ENCODE measurements at regions not wholly inside any gene's neighbourhood (a gene's known extent, or its start where the extent isn't known, plus 50 kb on each side); places are given as distances from the start of the nearest gene placed in this dataset.

DNA sequence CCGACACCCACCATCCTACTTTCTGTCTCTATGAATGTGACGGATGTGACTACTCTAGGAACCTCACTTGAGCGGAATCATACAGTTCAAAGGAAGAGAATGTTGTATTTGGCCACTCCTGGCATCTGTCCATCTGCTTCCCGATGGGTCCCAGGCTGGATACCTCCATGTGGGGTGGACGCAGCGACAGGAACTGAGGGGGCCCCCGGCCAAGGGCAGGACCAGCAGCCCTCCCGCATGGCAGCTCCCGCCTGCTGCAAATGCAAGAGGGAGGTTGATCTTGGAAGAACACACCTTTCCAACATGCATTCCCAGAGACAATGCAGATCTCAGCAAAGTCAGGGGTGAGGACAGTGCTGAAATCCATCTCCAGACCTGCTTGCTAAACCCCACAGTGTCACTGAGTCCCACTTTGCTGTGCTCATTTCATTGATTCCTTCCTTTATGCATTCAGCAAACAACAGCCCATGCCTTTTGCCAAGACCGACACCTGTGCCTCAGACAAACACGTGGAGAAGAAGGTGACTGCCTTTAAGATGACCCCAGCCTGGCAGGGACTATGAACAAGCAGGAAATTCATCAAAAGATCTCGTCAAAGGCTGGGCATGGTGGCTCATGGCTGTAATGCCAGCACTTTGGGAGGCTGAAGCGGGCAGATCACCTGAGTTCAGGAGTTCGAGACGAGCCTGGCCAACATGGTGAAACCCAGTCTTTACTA is 246.2 kb downstream of the CTTN start:
- FAIRE-seq (no peak), DNase-seq (ENCODE audit: low spot score) (no peak)

DNA sequence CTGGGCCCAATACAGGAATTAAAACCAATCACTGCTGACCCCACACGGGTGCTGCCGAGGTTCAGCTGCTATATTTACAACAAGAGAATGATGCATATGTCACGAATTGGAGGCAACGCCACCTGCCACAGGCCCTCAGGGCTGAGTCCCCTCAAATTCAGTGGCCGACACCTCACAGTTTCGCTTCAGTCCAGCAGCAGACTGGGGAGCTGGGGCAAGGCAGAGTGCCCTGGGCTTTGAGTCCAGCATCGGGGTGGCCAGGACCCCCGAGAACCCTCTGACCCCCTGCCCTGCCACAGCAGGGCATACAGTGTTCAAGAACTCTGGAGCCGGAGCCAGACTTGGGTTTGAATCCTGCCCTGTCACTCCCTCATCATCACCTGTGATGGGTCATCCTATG is 247.2 kb downstream of the CTTN start:
- FAIRE-seq, result no peak
- no peak for DNase-seq (ENCODE audit: low spot score)

DNA sequence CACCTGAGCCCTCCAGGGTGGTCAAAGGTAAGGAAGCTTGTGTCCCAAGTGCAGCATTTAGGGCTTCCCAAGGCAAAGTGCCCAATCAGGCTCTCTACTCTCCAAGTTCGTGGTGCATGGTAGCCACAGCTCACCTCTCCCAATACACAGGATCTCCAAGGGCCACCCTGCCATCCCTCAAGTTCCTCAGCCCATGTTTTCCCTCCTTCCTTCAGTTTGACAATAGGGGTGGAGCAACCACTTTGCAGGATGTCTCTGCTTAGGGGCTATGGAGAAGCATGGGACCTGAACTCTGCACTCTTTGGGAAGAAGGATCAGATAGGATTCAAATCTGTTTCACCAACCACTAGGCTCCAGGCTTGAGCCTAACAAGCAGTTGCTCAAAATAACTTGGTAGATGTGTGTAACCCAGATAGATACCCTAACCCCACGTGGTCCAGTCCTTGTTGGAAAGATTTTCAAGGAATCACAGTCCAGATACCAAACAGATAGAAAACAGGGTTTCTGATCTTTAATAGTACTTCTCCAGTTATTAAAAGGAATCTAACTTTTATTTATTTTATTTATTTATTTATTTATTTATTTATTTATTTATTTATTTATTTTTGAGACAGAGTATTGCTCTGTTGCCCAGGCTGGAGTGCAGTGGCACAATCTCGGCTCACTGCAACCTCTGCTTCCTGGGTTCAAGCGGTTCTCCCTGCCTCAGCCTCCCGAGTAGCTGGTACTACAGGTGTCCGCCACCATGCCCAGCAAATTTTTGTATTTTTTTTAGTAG is 248.1 kb downstream of the CTTN start:
- no peak for FAIRE-seq
- DNase-seq (ENCODE audit: low spot score), result no peak

DNA sequence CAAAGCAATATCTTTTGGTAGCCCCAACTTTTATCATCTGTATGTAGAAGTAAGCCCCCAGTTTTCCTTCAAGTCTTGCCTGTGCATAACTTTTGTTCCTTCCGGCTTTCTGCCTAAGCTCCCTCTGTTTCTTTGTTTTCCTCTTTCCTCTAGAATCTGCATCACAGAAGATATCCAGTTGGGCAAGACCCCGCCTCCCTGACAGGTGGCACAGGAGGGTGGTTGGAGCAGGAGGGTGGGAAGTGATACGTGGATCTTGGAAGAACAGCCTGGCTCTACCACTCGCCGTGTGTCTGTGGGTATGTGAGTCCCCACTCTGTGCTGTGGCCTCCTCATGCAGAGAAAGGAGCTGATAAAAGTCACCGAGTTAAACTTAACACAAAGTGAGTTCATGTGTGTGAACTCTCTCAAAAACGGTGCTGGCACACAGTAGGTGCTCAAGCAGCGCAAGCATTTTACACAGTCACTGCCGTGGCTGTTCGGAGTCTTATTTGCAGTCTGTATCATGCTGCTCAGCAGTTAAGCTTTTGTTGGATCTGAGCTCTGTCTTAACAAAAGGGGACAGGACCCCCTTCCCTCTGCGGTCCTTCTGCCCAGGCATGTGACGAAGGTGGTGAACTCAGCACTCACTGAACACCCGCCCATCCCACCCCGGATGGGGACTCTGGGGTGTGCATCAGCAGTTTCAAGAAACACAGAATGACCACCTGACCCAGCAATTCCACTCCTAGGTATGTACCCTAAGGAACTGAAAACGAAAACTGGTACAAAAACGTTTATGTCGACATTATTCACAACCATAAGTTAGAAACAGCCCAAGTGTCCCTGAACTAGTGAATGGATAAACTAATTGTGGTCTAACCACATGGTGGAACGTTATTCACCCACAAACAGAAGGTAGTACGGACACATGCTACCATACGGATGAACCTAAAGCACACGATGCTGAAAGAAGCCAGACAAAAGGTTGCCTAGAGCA is 249.1 kb downstream of the CTTN start:
- no peak for FAIRE-seq
- no peak for DNase-seq (ENCODE audit: low spot score)

DNA sequence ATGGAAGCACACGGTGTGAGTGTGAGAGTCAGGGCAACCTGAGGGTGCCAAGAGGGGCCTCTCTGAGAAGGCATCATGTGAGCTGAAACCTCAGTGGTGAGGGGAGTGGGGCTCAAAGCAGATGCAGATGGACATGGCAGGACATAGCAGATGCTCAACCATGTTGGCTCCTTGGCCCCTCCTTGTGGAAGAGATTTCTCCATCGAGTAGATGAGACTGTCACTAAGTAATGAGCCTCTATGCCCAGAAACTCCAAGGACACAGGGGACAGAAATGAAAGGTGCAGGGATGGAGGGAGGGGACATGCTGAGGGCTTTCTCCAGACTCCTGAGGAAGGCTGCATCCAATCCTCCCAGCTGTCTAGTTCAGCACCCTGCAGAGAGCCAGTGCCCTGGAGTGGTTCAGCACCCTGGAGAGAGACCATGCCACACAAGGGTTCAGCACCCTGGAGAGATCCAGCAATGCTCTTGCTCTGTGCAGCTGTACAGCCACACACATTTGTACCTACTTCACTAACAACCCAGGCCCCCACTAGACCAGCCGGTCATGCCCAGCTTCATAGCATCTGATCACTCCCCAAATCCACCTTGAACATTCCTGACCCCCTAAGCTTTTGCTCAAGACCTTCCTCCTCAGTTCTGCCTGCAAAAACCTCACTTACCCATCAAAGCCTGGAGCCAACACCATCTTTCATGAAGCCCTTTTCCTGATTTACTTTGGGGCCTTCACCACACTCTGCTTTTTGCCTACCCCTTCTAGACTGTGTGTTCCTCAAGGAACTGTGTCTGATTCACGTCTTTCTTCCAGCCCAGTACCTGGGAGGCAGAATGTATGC is 252.0 kb downstream of the CTTN start:
- FAIRE-seq (no peak), DNase-seq (ENCODE audit: low spot score) (peak; percentile 89)

DNA sequence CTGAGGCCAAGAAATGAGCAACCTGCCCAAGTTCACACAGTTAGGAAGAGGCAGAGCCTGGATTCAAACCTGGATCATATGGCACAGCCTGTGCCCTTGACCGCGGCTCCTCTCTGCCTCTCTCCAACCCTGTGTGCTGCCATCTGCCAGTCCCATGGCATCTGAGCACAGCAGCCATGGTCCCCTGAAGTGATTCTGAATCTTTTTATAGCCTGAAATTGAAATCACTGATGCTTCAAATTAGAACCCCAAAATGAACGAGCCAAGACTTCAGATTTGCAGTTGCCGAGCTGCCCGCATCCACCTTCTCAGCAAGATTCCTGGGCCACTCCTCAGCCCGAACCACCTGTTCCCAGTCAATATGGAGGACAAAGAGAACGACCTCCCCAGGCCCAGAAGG is 252.7 kb downstream of the CTTN start:
- FAIRE-seq, result no peak
- DNase-seq (ENCODE audit: low spot score), result no peak

DNA sequence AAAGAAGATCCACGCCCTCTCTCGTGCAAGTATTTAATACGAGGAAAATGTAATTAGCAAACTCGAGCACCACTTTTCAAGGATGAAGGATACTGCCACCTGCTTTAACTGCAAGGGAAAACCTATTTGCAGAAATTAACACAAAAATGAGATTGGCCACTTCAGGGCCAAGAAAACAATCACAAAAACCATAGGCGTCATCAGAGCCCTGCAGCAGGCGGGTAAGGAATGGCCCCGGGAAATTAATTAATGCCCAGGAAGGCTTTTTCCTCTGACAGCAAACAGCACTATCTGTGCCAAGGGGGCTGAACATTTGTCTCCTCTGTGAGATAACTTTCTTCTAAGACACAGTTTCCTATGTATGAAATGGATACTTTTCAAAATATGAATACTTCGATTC is 255.7 kb downstream of the CTTN start:
- DNase-seq (ENCODE audit: low spot score), result no peak
- no peak for FAIRE-seq

DNA sequence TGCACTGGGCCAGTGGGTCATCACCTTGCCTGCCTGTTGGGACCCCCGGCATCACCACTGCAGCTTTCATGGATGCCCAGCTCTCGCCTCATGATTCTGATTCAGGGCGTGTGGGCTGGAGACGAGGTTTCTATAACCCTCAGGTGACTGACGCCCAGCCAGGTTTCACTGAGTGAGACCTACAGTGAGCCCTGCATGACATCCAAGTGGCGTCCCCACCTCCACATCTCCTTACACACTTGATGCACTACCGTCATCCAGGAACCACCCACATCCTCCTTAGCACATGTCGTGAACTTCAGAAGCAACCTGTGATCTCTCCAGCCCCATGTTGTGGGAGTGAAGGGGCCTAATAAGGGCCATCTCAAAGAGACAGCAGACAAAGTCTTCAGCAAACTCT is 257.5 kb downstream of the CTTN start:
- no peak for FAIRE-seq
- DNase-seq (ENCODE audit: low spot score), result no peak

DNA sequence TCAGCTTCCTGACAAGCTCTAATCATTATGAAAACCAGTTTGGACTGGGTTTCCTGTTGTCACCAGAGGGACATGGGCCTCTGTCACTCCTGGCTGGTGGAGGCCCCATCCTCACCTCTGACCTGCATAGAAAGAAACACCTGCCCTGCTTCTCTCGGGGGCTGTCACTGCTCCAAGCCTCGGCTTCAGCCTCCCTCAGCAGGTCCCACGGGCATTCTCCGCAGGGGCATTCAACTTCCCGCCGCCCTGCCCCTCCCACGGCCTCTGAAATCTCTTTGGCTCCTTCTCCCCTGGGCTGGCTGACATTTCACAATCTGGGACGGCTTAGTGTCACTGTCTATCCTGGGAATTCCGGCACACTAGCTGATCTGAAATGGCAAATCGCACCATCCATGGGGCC is 257.9 kb downstream of the CTTN start:
- no peak for DNase-seq (ENCODE audit: low spot score)
- FAIRE-seq, result no peak

DNA sequence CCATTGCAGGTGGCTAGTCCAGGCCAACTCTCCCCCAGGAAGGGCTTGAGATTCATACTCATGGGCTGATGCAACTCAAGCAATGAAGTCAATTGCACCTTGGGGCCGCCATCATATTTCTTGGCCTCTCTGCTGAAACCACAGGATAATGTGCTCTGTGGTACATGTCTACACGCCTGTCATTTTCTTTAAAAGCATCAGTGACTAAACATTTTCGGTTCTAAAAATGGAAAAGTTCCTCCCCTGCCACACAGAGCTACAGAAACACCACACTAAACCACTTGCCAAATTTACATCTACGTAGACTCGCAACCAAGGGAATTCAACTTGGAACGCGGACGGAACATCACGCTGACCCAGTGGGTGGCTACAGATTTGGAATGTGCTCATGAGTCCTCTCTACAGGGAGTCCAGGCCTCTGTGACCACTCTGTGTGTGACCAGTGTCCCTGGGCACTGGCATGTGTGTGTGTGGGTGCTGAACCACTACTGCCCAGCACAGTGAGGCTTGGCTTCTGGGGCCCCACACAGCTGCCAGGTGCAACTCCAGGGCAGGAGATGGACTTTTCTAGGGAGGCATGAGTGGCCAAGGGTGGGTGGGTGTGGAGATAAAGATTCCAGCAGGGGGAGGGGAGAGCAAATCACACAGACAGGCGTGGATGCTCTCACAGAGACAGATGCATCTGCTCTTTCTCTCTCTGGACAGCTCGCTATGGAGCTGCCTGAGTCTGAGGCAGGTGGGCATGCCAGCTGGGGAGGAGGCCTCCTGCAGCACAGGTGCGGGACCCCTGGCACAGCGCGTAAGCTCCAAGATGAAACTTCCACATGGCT is 261.9 kb downstream of the CTTN start:
- DNase-seq (ENCODE audit: low spot score) (no peak), FAIRE-seq (no peak)

DNA sequence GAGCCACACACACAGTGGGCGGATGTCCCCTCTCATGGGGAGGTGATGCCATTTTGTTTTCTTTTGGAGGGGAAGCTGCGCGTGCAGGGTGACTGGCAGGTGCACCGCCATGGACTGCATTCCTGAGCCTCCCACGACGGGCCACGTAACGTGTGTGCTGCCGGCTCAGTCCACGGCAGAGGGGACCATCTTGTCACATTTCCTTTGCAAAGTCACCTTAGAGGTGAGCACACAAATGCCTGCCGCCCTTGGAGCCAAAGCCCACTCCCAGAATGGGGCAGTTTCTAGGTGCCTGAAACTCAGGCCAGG is 262.5 kb downstream of the CTTN start:
- DNase-seq (ENCODE audit: low spot score) (no peak), FAIRE-seq (peak; percentile 40)

DNA sequence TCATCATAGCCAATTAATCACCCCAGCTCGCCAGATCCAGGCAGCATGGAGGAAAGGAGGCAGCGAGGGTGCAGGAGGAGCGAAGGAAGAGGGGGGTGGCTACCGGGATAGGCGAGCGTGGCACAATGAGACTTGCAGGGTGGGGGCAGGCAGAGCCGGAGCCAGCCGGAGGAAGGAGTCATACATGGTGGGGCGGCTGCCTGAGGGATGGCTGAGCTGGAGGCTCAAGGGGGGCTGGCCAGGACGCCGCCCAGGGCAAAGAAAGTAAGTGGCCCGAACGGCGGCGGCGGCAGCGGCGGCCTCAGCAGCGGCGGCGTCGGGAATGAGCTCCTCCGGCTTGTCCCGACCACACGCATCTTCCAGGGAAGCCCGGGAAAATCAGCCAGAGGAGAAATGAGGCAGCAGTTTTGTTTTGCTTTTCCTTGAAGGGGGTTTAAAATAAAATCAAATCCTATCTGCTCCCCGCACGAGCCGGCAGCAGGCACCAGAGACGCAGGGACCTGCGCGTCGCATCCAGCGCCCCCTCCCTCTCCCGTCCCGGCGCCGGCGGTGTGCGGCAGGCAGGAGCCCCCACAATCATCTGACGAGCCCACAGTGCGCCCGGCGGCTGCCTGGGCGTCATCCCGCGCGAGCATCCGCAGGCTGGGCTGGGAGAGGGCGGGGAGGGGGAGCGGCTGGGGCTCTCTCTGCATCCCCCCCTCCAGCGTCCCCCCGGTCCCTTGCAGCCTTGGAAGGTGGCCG is 263.6 kb downstream of the CTTN start:
- DNase-seq (ENCODE audit: low spot score) (peak; percentile 85), FAIRE-seq (no peak)

DNA sequence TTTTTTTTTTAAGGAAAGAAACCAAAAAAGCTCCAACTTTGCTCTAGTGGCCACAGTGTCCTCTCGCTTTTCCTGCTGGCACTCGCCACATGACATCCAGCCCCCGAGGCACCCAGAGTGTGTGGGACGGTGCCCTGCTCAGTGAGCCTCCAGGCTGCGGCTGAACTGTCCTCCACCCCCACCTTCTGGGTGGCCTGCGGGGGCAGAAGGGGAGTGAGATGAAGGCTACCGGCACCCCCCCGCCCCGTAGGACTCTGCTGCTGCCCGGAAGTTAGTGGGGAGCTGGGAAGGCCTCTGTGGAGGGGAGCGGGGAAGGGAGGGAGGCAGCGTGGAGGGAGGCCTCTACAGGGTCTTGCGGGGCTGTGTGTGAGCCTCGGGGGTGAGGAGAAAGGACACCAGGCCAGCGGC is 264.4 kb downstream of the CTTN start:
- FAIRE-seq (no peak), DNase-seq (ENCODE audit: low spot score) (no peak)

DNA sequence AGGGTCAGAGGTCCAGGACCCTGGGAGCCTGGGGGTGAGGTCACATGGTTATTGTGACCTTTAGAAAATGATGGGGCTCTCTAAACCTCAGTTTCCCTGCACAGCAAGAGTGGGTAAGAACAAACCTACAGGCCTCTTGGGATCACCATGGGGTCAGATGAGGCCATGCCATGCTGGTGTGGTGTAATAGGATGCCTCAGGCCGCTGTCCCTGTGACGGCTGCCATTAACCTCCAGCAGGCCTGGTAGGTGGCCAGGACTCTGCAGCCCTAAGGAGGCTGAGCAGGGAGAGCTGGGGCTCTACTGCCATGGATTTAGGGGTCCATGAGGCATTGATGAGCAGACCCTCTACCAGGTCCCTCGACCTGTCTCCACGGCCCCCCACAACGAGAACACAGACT is 265.5 kb downstream of the CTTN start:
- DNase-seq (ENCODE audit: low spot score) (no peak), FAIRE-seq (no peak)

DNA sequence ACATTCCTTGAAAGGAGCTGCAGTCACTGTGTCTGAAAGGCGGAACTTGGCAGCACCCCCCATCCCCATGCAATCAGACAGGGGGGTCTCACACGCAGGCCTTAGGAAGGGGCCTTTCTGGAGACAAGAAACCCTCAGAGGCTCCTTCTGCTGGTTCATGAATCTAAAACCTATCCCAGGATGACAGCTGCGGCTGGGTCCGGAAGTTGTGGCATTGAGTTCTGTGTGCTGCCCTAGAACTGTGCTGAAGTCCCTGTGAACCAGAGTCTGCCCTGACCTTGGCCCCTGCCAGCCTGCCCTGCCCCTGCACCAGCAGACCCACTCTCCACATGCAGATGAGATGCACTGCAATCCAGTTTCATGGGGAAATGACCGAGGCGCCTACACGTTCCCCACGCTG is 268.0 kb downstream of the CTTN start:
- DNase-seq (ENCODE audit: low spot score), result no peak
- FAIRE-seq, result no peak

DNA sequence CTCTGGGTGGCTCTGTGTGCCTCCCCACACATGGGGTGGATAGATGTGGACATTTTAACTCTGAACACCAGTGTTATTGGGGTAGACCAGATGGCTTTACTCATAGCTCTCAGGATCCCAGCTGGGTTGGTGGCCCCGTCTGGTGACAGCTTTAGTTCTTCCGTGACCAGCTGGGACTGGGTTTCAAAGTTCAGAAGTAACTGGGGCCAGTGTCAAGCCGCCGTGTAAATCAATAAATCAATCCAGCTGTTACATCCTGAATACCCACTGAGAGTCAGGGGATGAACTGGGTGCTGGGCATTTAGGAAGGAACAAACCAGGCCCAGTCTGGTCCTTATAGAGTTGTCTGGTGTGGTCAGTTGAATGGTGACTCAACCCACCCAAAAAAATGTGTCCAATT is 269.4 kb downstream of the CTTN start:
- no peak for DNase-seq (ENCODE audit: low spot score)
- no peak for FAIRE-seq

DNA sequence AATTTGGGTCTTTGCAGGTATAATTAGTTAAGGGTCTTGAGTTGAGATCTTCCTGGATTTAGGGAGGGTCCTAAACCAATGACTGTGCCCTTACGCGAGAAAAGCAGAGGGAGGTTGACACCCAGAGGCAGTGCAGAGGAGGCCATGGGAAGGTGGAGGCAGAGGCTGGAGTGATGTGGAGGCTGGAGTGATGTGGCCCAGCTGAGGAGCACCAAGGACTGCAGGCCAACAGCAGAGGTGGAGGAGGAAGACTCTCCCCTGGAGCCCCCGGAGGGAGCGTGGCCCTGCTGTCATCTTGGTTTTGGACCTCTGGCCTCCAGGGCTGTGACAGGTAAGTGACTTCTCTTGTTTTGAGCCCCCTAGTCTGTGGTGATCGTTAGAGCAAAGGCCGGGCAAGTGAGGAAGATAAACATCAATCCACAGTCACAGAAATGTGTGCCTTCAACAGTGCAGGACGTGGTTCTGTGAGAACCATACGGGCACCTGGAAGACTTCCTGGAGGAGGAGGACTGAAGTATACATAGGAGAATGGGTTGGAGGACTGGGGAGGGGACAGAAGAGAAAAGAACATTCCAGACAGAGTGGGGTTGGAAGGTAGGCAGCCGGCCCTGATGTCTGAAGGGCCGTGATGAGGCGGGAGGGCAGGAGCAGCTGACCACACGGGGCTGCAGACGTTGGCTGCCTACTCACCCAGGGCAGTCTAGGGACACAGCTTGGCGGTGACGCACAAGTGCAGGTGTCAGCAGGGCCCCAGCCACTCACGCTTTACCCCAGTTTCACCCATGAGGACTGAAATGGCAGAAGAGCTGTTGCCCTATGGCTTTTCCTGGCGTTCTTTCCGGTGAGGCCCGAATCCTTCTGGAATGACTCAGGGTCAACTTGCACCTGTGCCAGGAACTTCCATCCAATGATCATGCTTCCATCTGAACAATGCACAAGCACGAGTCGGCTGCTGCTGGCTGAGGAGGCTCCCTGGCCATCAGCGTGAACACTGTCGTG is 270.2 kb downstream of the CTTN start:
- FAIRE-seq (peak; percentile 35), DNase-seq (ENCODE audit: low spot score) (peak; percentile 86)

DNA sequence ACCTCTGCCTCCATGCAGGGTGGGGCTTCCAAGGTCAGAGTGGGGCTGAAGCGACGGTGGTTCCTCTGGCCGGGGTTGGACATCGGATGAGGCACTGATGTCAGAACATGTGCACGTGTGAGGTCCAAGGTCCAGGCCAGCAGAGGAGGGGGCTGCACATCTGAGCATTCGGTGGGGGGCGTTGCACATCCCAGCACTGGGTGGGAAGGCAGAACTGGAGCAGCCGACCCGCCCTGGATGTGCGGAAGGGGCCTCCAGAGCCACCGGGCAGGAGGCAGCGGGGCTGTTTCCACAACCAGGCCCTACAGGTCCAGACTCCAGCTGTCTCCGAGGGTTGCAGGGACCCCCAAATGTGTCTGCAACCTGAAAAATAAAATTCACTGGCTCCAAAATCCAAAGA is 271.0 kb downstream of the CTTN start:
- DNase-seq (ENCODE audit: low spot score), result no peak

More for the DNA sequence above, 271.0 kb downstream of the CTTN start:
- no peak for FAIRE-seq
